ENCODE measurements at regions not wholly inside any gene's neighbourhood (a gene's known extent, or its start where the extent isn't known, plus 50 kb on each side); places are given as distances from the start of the nearest gene placed in this dataset.

DNA sequence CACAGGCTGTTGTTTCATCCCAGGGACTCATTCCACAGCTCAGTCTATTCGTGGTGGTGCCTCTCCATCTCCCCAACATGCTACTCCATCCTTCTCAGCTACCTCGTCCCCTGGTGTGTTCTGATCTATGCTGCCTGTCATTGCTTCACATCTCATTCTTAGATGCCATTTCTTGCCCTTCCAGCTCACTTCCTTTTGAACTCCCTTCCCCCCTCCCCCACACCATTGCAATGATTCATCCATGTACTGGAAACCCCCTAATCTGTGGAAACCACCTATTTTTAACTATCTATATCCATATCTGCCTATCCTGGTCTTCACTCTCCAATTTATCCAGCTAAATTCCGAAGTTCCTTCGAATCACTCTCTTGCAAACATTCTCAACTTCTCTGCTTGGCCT, 65.7 kb upstream of the PARD3B start:
- H3K36me3 ChIP-seq, result no peaks in the 10 kb centered on the region
- no peaks in the 10 kb centered on the region for H3K9me3 ChIP-seq
- H3K4me1 ChIP-seq, result peaks cover 0 to 23% (median 6%) of the 10 kb centered on the region in 3 donors
- intact Hi-C loops (cut with DNase I), result no loop called here
- peaks cover 0 to 6% (median 0%) of the 10 kb centered on the region in 4 donors for H3K27me3 ChIP-seq
- H3K4me3 ChIP-seq, result no peak overlapping the region
- H3K27ac ChIP-seq, result no peak overlapping the region
- DNase-seq, result no peak
- TF ChIP-seq, protein P1, sequence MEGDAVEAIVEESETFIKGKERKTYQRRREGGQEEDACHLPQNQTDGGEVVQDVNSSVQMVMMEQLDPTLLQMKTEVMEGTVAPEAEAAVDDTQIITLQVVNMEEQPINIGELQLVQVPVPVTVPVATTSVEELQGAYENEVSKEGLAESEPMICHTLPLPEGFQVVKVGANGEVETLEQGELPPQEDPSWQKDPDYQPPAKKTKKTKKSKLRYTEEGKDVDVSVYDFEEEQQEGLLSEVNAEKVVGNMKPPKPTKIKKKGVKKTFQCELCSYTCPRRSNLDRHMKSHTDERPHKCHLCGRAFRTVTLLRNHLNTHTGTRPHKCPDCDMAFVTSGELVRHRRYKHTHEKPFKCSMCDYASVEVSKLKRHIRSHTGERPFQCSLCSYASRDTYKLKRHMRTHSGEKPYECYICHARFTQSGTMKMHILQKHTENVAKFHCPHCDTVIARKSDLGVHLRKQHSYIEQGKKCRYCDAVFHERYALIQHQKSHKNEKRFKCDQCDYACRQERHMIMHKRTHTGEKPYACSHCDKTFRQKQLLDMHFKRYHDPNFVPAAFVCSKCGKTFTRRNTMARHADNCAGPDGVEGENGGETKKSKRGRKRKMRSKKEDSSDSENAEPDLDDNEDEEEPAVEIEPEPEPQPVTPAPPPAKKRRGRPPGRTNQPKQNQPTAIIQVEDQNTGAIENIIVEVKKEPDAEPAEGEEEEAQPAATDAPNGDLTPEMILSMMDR (IDR thresholded peaks at IDR 0.05), result no peak
- TF ChIP-seq POLR2A (IDR thresholded peaks at IDR 0.05), result no peak
- WGBS, 2 donors, result 53 to 61% methylated on average over 4 of the region's 4 CpGs

DNA sequence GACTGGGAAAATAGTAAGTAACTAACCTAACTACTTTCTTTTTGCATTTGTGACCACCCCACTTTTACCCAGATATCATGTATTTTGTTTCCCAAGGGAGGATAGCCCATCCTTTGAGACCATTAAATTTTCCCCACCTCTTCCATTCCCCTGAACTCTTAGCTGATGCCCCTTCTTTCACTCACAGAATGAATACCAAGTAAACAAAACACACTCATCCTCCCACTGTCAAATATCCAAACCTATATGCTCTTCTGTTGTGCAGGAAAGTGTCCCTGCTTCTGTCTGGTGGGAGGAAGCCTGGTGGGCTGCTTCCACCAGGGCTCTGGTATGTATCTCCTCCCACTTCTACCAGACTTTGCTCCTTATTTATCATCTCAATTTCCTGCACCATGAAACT, 64.6 kb upstream of the PARD3B start:
- Histone ChIP-seq H3K9me3 (no peaks in the 10 kb centered on the region), H3K4me1 (peaks cover 0 to 23% (median 6%) of the 10 kb centered on the region in 3 donors), H3K27ac (no peak overlapping the region), H3K36me3 (no peaks in the 10 kb centered on the region), H3K4me3 (no peak overlapping the region), H3K27me3 (peaks cover 0 to 6% (median 0%) of the 10 kb centered on the region in 4 donors)
- TF ChIP-seq, protein P1 (IDR thresholded peaks at IDR 0.05), result no peak
- TF ChIP-seq POLR2A (IDR thresholded peaks at IDR 0.05), result no peak
- intact Hi-C loops (cut with DNase I), result no loop called here
- DNase-seq, result no peak

DNA sequence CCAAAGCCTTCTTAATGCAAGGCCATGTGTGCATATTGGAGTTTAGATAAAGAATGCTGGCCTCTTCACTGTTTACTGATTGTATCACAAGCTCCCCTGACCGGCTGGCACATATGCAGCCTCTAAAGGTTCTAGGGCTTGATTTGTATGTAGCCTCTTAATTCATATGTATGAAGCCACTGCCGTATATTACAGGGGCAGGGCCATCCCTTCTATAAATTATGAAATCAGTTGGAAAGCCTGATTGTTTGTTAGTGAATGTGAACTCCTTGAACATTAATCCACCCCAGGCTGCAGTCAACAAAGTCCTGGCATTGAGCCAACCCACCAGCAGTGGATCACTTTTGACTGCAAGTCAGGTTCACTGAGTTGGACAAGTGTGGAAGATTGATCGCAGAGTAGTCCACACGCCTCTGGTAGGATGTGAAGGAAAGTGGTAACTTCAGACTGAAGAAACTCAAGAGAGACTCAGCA, 61.6 kb upstream of the PARD3B start:
- no peak overlapping the region for H3K27ac ChIP-seq
- H3K36me3 ChIP-seq, result no peaks in the 10 kb centered on the region
- 55 to 66% methylated on average over 4 of the region's 4 CpGs for WGBS, 2 donors
- no peak for DNase-seq
- peaks cover 0 to 6% (median 0%) of the 10 kb centered on the region in 4 donors for H3K27me3 ChIP-seq
- intact Hi-C loops (cut with DNase I), result no loop called here
- H3K4me1 ChIP-seq, result peaks cover 2 to 17% (median 3%) of the 10 kb centered on the region in 3 donors
- no peak for TF ChIP-seq POLR2A (IDR thresholded peaks at IDR 0.05)
- no peaks in the 10 kb centered on the region for H3K9me3 ChIP-seq
- no peak overlapping the region for H3K4me3 ChIP-seq

DNA sequence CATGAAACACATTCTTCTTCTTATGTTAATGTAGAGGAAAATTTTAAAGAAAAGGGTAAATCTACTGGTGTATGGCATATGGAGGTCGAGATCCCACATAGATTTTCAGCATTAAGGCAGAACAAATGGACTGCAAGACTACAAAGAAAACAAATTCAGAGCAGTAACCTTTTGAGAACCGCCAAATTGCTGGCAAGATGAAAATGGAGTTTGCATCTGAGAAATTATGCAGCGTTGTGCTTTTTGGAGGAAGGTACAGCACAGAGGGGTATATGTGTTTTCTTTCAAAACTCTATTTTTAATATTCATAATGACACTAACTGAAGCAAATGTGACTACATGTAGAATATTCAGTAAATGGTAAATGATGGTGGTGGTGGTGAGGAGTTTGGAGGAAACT, 59.0 kb upstream of the PARD3B start:
- Histone ChIP-seq H3K27me3 (no peaks in the 10 kb centered on the region), H3K9me3 (no peaks in the 10 kb centered on the region), H3K36me3 (no peaks in the 10 kb centered on the region), H3K27ac (peak overlapping the region in 1 of 4 donors; percentile 35), H3K4me3 (no peak overlapping the region), H3K4me1 (peaks cover 2 to 10% (median 3%) of the 10 kb centered on the region in 3 donors)
- 86 to 87% methylated on average over 3 of the region's 3 CpGs for WGBS, 2 donors
- no peak for TF ChIP-seq POLR2A (IDR thresholded peaks at IDR 0.05)
- TF ChIP-seq, protein P1 (IDR thresholded peaks at IDR 0.05), result no peak
- intact Hi-C loops (cut with DNase I), result no loop called here
- no peak for DNase-seq

DNA sequence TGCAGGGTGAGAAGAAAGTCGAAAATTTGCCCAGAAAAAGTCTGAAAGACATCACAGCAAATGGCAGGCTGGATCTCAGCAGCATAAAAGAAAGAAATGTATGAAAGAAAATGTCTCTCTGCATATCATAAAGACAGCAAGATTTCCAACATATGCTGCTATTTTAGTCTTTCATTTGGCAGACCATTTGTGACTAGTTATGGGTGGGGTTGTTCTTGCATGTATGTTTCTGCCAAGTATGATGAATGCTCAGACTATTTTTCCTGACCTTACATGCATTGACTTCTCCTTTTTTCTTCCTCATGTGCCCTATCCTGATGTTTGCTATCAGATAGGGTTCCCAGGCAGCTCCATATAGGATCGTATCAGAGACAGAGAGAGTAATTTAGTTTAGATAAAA, 58.5 kb upstream of the PARD3B start:
- Histone ChIP-seq H3K27me3 (no peaks in the 10 kb centered on the region), H3K4me1 (peaks cover 2 to 10% (median 3%) of the 10 kb centered on the region in 3 donors), H3K27ac (peak overlapping the region in 1 of 4 donors; percentile 35), H3K9me3 (no peaks in the 10 kb centered on the region), H3K36me3 (no peaks in the 10 kb centered on the region), H3K4me3 (no peak overlapping the region)
- DNase-seq, result no peak
- intact Hi-C loops (cut with DNase I), result no loop called here
- WGBS, 2 donors, result 18 to 39% methylated on average over 2 of the region's 2 CpGs
- TF ChIP-seq, protein P1 (IDR thresholded peaks at IDR 0.05), result no peak
- no peak for TF ChIP-seq POLR2A (IDR thresholded peaks at IDR 0.05)
